ENCODE measurements at regions not wholly inside any gene's neighbourhood (a gene's known extent, or its start where the extent isn't known, plus 50 kb on each side); places are given as distances from the start of the nearest gene placed in this dataset.

GRCh38 chr2:126826491-126826890 lies 72.2 kb upstream of the TEX51 start:
- no peak for TF ChIP-seq POLR2A (IDR thresholded peaks at IDR 0.05; ENCODE audit: low read depth, low read length)
- TF ChIP-seq POLR2AphosphoS5 (IDR thresholded peaks at IDR 0.05; ENCODE audit: low read depth, low read length), result no peak
- TF ChIP-seq TAF1 (IDR thresholded peaks at IDR 0.05; ENCODE audit: borderline replicate concordance, low read depth, low read length), result no peak

Data from GM12892 (cell line).